Activated CD8-positive, alpha-beta T cell treated with anti-CD3 and anti-CD28 coated beads, Interleukin-2, amount 10 ng/mL, durations not matched to agents 7 days and 5 days (primary cell): ENCODE measurements at regions not wholly inside any gene's neighbourhood (a gene's known extent, or its start where the extent isn't known, plus 50 kb on each side); places are given as distances from the start of the nearest gene placed in this dataset.

Source experiments
- ATAC-seq: fragments of 150-1000 bp; cut with Tn5 transposase; one replicate; pipeline ENCODE4 v1.10.0; 2021; ENCODE audit warnings: moderate library complexity
- CTCF ChIA-PET: fragments of 350-600 bp; sonication (Branson Sonifier 250); formaldehyde crosslinking; loops from one replicate; lab custom pipeline; 2021; ENCODE audit warnings: antibody characterized with exemption; lab: Charles Lee
- POLR2A ChIA-PET: fragments of 350-600 bp; sonication (Branson Sonifier 250); formaldehyde crosslinking; loops from one replicate; lab custom pipeline; 2021; ENCODE audit warnings: antibody characterized with exemption; lab: Charles Lee
- DNase-seq: peaks from one replicate; pipeline ENCODE4 v3.0.0-alpha.2; 2020
- H3K27ac Mint-ChIP-seq: one replicate; pipeline ENCODE4 v1.8.0; 2021; ENCODE audit warnings: mild to moderate bottlenecking, mixed read lengths
- H3K27me3 Mint-ChIP-seq: one replicate; pipeline ENCODE4 v1.8.0; 2021; ENCODE audit warnings: low read depth, mixed read lengths
- H3K36me3 Mint-ChIP-seq: one replicate; pipeline ENCODE4 v1.8.0; 2021; ENCODE audit warnings: low read depth, mixed read lengths
- H3K4me1 Mint-ChIP-seq: one replicate; pipeline ENCODE4 v1.8.0; 2021; ENCODE audit warnings: low read depth, mixed read lengths
- H3K4me3 Mint-ChIP-seq: one replicate; pipeline ENCODE4 v1.8.0; 2021; ENCODE audit warnings: mild to moderate bottlenecking, mixed read lengths
- H3K9me3 Mint-ChIP-seq: one replicate; pipeline ENCODE4 v1.8.0; 2022; ENCODE audit warnings: mixed read lengths; ENCODE audit not compliant: insufficient read depth

- DNase-seq, result no peak
- Mint-ChIP-seq H3K27ac (no peak overlapping the region), H3K4me1 (no peaks in the 10 kb centered on the region), H3K27me3 (no peaks in the 10 kb centered on the region), H3K36me3 (no peaks in the 10 kb centered on the region), H3K9me3 (peaks cover 12% of the 10 kb centered on the region), H3K4me3 (no peak overlapping the region)
- CTCF ChIA-PET, result no interaction called here
- no peak for ATAC-seq
- POLR2A ChIA-PET, result no interaction called here
These were observed 624.4 kb upstream of the KLHL1 start for GRCh38 chr13:70732611-70733010.

GRCh38 chr13:70729369-70729768, 621.1 kb upstream of the KLHL1 start:
- ChIA-PET POLR2A (no interaction called here), CTCF (no interaction called here)
- H3K4me3 Mint-ChIP-seq, result no peak overlapping the region
- no peaks in the 10 kb centered on the region for H3K4me1 Mint-ChIP-seq
- H3K27me3 Mint-ChIP-seq, result no peaks in the 10 kb centered on the region
- no peak overlapping the region for H3K27ac Mint-ChIP-seq
- peaks cover 7% of the 10 kb centered on the region for H3K9me3 Mint-ChIP-seq
- H3K36me3 Mint-ChIP-seq, result no peaks in the 10 kb centered on the region
- ATAC-seq, result no peak
- no peak for DNase-seq

- no peaks in the 10 kb centered on the region for H3K4me1 Mint-ChIP-seq
- ATAC-seq, result no peak
- no peaks in the 10 kb centered on the region for H3K36me3 Mint-ChIP-seq
- no peak overlapping the region for H3K27ac Mint-ChIP-seq
- no peaks in the 10 kb centered on the region for H3K27me3 Mint-ChIP-seq
- POLR2A ChIA-PET, result no interaction called here
- CTCF ChIA-PET, result no interaction called here
- H3K9me3 Mint-ChIP-seq, result no peaks in the 10 kb centered on the region
- H3K4me3 Mint-ChIP-seq, result no peak overlapping the region
- no peak for DNase-seq
These were observed 615.5 kb upstream of the KLHL1 start for GRCh38 chr13:70723732-70724131.

GRCh38 chr13:70720386-70720785, 612.1 kb upstream of the KLHL1 start:
- H3K36me3 Mint-ChIP-seq, result no peaks in the 10 kb centered on the region
- no peak for ATAC-seq
- CTCF ChIA-PET, result no interaction called here
- no peak for DNase-seq
- H3K27ac Mint-ChIP-seq, result no peak overlapping the region
- no peaks in the 10 kb centered on the region for H3K27me3 Mint-ChIP-seq
- H3K4me3 Mint-ChIP-seq, result no peak overlapping the region
- POLR2A ChIA-PET, result no interaction called here
- H3K4me1 Mint-ChIP-seq, result no peaks in the 10 kb centered on the region
- no peaks in the 10 kb centered on the region for H3K9me3 Mint-ChIP-seq

- Mint-ChIP-seq H3K4me1 (no peaks in the 10 kb centered on the region), H3K9me3 (peaks cover 4% of the 10 kb centered on the region), H3K27ac (no peak overlapping the region), H3K36me3 (no peaks in the 10 kb centered on the region), H3K27me3 (no peaks in the 10 kb centered on the region), H3K4me3 (no peak overlapping the region)
- ChIA-PET POLR2A (no interaction called here), CTCF (no interaction called here)
- ATAC-seq (no peak), DNase-seq (no peak)
These were observed 606.7 kb upstream of the KLHL1 start for GRCh38 chr13:70714993-70715392.

GRCh38 chr13:70708775-70709174, 600.5 kb upstream of the KLHL1 start:
- no peaks in the 10 kb centered on the region for H3K36me3 Mint-ChIP-seq
- POLR2A ChIA-PET, result no interaction called here
- no peak overlapping the region for H3K27ac Mint-ChIP-seq
- H3K9me3 Mint-ChIP-seq, result no peaks in the 10 kb centered on the region
- DNase-seq (no peak), ATAC-seq (no peak)
- H3K4me1 Mint-ChIP-seq, result no peaks in the 10 kb centered on the region
- no peak overlapping the region for H3K4me3 Mint-ChIP-seq
- no peaks in the 10 kb centered on the region for H3K27me3 Mint-ChIP-seq
- CTCF ChIA-PET, result no interaction called here

- POLR2A ChIA-PET, result no interaction called here
These were observed 595.5 kb upstream of the KLHL1 start for GRCh38 chr13:70703755-70704154.

GRCh38 chr13:70694996-70695715, 586.9 kb upstream of the KLHL1 start:
- CTCF ChIA-PET, result no interaction called here

More at GRCh38 chr13:70703755-70704154, 595.5 kb upstream of the KLHL1 start:
- no peak for DNase-seq
- no peaks in the 10 kb centered on the region for H3K4me1 Mint-ChIP-seq
- H3K9me3 Mint-ChIP-seq, result peaks cover 3% of the 10 kb centered on the region
- CTCF ChIA-PET, result no interaction called here
- H3K4me3 Mint-ChIP-seq, result no peak overlapping the region
- no peaks in the 10 kb centered on the region for H3K36me3 Mint-ChIP-seq
- no peak overlapping the region for H3K27ac Mint-ChIP-seq
- no peak for ATAC-seq
- H3K27me3 Mint-ChIP-seq, result no peaks in the 10 kb centered on the region

GRCh38 chr13:70668983-70669382, 560.7 kb upstream of the KLHL1 start:
- CTCF ChIA-PET, result no interaction called here

More at GRCh38 chr13:70694996-70695715, 586.9 kb upstream of the KLHL1 start:
- Mint-ChIP-seq H3K36me3 (no peaks in the 10 kb centered on the region), H3K27me3 (no peaks in the 10 kb centered on the region), H3K4me1 (no peaks in the 10 kb centered on the region), H3K27ac (no peak overlapping the region), H3K4me3 (no peak overlapping the region), H3K9me3 (peaks cover 19% of the 10 kb centered on the region)
- no peak for ATAC-seq
- no peak for DNase-seq
- POLR2A ChIA-PET, result no interaction called here

GRCh38 chr13:70668293-70668692, 560.0 kb upstream of the KLHL1 start:
- Mint-ChIP-seq H3K4me1 (no peaks in the 10 kb centered on the region), H3K27me3 (no peaks in the 10 kb centered on the region), H3K9me3 (no peaks in the 10 kb centered on the region), H3K27ac (no peak overlapping the region), H3K4me3 (no peak overlapping the region), H3K36me3 (no peaks in the 10 kb centered on the region)
- ATAC-seq (no peak), DNase-seq (no peak)
- POLR2A ChIA-PET, result no interaction called here
- CTCF ChIA-PET, result no interaction called here

More at GRCh38 chr13:70668983-70669382, 560.7 kb upstream of the KLHL1 start:
- Mint-ChIP-seq H3K9me3 (no peaks in the 10 kb centered on the region), H3K27ac (no peak overlapping the region), H3K4me1 (no peaks in the 10 kb centered on the region), H3K27me3 (no peaks in the 10 kb centered on the region), H3K4me3 (no peak overlapping the region), H3K36me3 (no peaks in the 10 kb centered on the region)
- POLR2A ChIA-PET, result no interaction called here
- DNase-seq (no peak), ATAC-seq (no peak)

GRCh38 chr13:70666883-70667556, 558.8 kb upstream of the KLHL1 start:
- ChIA-PET CTCF (no interaction called here), POLR2A (no interaction called here)
- ATAC-seq (no peak), DNase-seq (no peak)
- Mint-ChIP-seq H3K9me3 (no peaks in the 10 kb centered on the region), H3K27ac (no peak overlapping the region), H3K4me3 (no peak overlapping the region), H3K27me3 (no peaks in the 10 kb centered on the region), H3K36me3 (no peaks in the 10 kb centered on the region), H3K4me1 (no peaks in the 10 kb centered on the region)

GRCh38 chr13:70662231-70662940, 554.1 kb upstream of the KLHL1 start:
- no peaks in the 10 kb centered on the region for H3K4me1 Mint-ChIP-seq
- no peak overlapping the region for H3K4me3 Mint-ChIP-seq
- CTCF ChIA-PET, result no interaction called here
- POLR2A ChIA-PET, result no interaction called here
- DNase-seq (no peak), ATAC-seq (no peak)
- H3K27me3 Mint-ChIP-seq, result no peaks in the 10 kb centered on the region
- no peak overlapping the region for H3K27ac Mint-ChIP-seq
- no peaks in the 10 kb centered on the region for H3K36me3 Mint-ChIP-seq
- no peaks in the 10 kb centered on the region for H3K9me3 Mint-ChIP-seq
